ENCODE measurements at regions not wholly inside any gene's neighbourhood (a gene's known extent, or its start where the extent isn't known, plus 50 kb on each side); places are given as distances from the start of the nearest gene placed in this dataset.

- TF ChIP-seq CTCF (IDR thresholded peaks at IDR 0.05; ENCODE audit: insufficient read depth, low read length) (no peak), POLR2AphosphoS5 (IDR thresholded peaks at IDR 0.05; ENCODE audit: low read depth) (no peak), REST (IDR thresholded peaks at IDR 0.05; ENCODE audit: insufficient replicate concordance, low read depth) (no peak), SPI1 (IDR thresholded peaks at IDR 0.05; ENCODE audit: borderline replicate concordance, low read depth) (no peak)
Measured at GRCh38 chr3:82875401-82875800, 1114.0 kb upstream of the GBE1 start.

Data from HL-60 (cell line).